ENCODE measurements at regions not wholly inside any gene's neighbourhood (a gene's known extent, or its start where the extent isn't known, plus 50 kb on each side); places are given as distances from the start of the nearest gene placed in this dataset.

DNA sequence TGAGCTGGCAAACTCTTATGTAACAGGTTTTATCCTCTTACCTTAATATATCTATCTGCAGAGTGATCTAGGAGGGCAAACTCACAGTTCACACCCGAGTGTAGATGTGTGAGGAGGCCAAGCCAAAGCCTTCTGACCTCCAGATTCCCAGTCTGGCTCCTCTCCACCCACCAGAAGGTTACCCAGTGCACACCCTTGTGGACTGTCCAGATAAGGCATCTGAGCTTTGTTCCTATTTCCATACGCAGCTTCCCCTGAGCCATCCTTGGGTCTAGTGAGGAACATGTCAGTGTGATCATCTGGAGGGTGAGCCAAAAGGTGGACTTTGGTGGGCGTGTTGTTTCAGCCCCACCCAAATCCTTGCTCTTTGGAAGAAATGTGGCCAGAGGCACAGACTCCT is 203.0 kb upstream of the MEOX2 start:
- FAIRE-seq, result no peak
- no peak overlapping the region for H2AFZ ChIP-seq (ENCODE audit: low read depth, low read length)
- BruUV-seq (replicated peaks), result no TSS peak
- TF ChIP-seq NEUROD1 (IDR thresholded peaks at IDR 0.05; ENCODE audit: borderline replicate concordance, low read depth, low read length, partially characterized antibody) (no peak), CEBPG (CRISPR knock-in tag; IDR thresholded peaks at IDR 0.05) (no peak), CEBPG (tag; conservative IDR thresholded peaks at IDR 0.05 in 1 of 2, IDR thresholded peaks at IDR 0.05 in 1 of 2) (no peak), IRF2 (CRISPR knock-in tag; IDR thresholded peaks at IDR 0.05) (no peak), ZNF12 (CRISPR knock-in tag; IDR thresholded peaks at IDR 0.05) (no peak), SP2 (IDR thresholded peaks at IDR 0.05; ENCODE audit: extremely low read depth, low read depth, low read length, poor library complexity, severe bottlenecking) (no peak), HNRNPH1 (optimal IDR thresholded peaks at IDR 0.05; ENCODE audit: low read depth, low read length) (no peak), ATF1 (CRISPR knock-in tag; IDR thresholded peaks at IDR 0.05) (no peak), ATF1 (tag; IDR thresholded peaks at IDR 0.05) (no peak), KDM1A (IDR thresholded peaks at IDR 0.05) (no peak), ZNF79 (CRISPR knock-in tag; IDR thresholded peaks at IDR 0.05; ENCODE audit: low read depth) (no peak), GABPB1 (CRISPR knock-in tag; IDR thresholded peaks at IDR 0.05) (no peak), ZNF551 (CRISPR knock-in tag; IDR thresholded peaks at IDR 0.05) (no peak), EP300 (IDR thresholded peaks at IDR 0.05; ENCODE audit: low read length) (no peak), HDAC2 (IDR thresholded peaks at IDR 0.05) (no peak), MCM2 (IDR thresholded peaks at IDR 0.05; ENCODE audit: low read depth) (no peak), ZNF398 (CRISPR knock-in tag; IDR thresholded peaks at IDR 0.05) (no peak), E2F6 (IDR thresholded peaks at IDR 0.05; ENCODE audit: borderline replicate concordance in 1 of 2, extremely low read depth in 1 of 2, insufficient read depth in 1 of 2, insufficient read length in 1 of 2, low read depth in 1 of 2, low read length in 1 of 2, poor library complexity in 1 of 2, severe bottlenecking in 1 of 2) (no peak), ZNF316 (IDR thresholded peaks at IDR 0.05) (no peak)
- TF ChIP-seq, protein P1, sequence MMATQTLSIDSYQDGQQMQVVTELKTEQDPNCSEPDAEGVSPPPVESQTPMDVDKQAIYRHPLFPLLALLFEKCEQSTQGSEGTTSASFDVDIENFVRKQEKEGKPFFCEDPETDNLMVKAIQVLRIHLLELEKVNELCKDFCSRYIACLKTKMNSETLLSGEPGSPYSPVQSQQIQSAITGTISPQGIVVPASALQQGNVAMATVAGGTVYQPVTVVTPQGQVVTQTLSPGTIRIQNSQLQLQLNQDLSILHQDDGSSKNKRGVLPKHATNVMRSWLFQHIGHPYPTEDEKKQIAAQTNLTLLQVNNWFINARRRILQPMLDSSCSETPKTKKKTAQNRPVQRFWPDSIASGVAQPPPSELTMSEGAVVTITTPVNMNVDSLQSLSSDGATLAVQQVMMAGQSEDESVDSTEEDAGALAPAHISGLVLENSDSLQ (IDR thresholded peaks at IDR 0.05), result no peak
- TF ChIP-seq, protein P2, sequence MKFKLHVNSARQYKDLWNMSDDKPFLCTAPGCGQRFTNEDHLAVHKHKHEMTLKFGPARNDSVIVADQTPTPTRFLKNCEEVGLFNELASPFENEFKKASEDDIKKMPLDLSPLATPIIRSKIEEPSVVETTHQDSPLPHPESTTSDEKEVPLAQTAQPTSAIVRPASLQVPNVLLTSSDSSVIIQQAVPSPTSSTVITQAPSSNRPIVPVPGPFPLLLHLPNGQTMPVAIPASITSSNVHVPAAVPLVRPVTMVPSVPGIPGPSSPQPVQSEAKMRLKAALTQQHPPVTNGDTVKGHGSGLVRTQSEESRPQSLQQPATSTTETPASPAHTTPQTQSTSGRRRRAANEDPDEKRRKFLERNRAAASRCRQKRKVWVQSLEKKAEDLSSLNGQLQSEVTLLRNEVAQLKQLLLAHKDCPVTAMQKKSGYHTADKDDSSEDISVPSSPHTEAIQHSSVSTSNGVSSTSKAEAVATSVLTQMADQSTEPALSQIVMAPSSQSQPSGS (CRISPR knock-in tag; IDR thresholded peaks at IDR 0.05), result no peak

More for the DNA sequence above, 203.0 kb upstream of the MEOX2 start:
- no peak overlapping the region for H3K4me2 ChIP-seq (ENCODE audit: insufficient read depth, low read length)
- no peaks in the 10 kb centered on the region for H4K20me1 ChIP-seq (replicated peaks; ENCODE audit: control insufficient read depth, insufficient read depth, low read length)
- in situ Hi-C loops (cut with MboI), result no loop called here
- ChIA-PET CTCF (ENCODE audit: low intra/inter-chr PET ratio) (no interaction called here), POLR2A (no interaction called here)
- no peaks in the 10 kb centered on the region for H3K4me1 ChIP-seq (replicated peaks in 1 of 2; ENCODE audit: control insufficient read depth in 2 of 2, insufficient read depth in 2 of 2, low read length in 2 of 2)
- H3K36me3 ChIP-seq (ENCODE audit: control insufficient read depth, insufficient read depth, low read length), result no peaks in the 10 kb centered on the region
- ATAC-seq (no peak), DNase-seq (ENCODE audit: extremely low read depth in 1 of 4, low spot score in 3 of 4) (peak in 1 of 4 experiments; percentile 3)
- H3K9ac ChIP-seq (ENCODE audit: insufficient read depth in 1 of 2, low read depth in 2 of 2, low read length in 2 of 2), result no peak overlapping the region
- WGBS (ENCODE audit: insufficient coverage, low coverage, missing lambda C conversion rate), result 0% methylated on average over 3 of the region's 3 CpGs
- intact Hi-C loops (cut with micrococcal nuclease), result no loop called here
- H3K79me2 ChIP-seq (ENCODE audit: control insufficient read depth, insufficient read depth, low read length), result no peaks in the 10 kb centered on the region
- H3K27me3 ChIP-seq (ENCODE audit: control insufficient read depth in 2 of 2, insufficient read depth in 2 of 2, low read length in 2 of 2), result no peaks in the 10 kb centered on the region
- no peaks in the 10 kb centered on the region; the same call in 1 of the 2 replicates for H3K9me3 ChIP-seq (replicated peaks; ENCODE audit: control insufficient read depth, insufficient read depth, low read depth, low read length)
- H3K9me1 ChIP-seq (ENCODE audit: control insufficient read depth, insufficient read depth, low read length), result no peaks in the 10 kb centered on the region
- no peak overlapping the region for H3K27ac ChIP-seq (ENCODE audit: extremely low read depth, low read depth, low read length)
- no peak overlapping the region for H3K4me3 ChIP-seq
